H9 (cell line): ENCODE measurements at regions not wholly inside any gene's neighbourhood (a gene's known extent, or its start where the extent isn't known, plus 50 kb on each side); places are given as distances from the start of the nearest gene placed in this dataset.

Experiments
- DNase-seq: peaks from one replicate; pipeline ENCODE4 v3.0.0-alpha.2; 2017
- H2AFZ ChIP-seq: one replicate; pipeline ENCODE4 v1.6.1; 2013; ENCODE audit warnings: mild to moderate bottlenecking, low read length, control low read depth, moderate library complexity
- H2AK5ac ChIP-seq: 2 replicates; pipeline ENCODE4 v1.6.1; 2013; ENCODE audit warnings: low read length, control low read depth, mixed read lengths; ENCODE audit not compliant: insufficient read length
- H2BK120ac ChIP-seq: one replicate; pipeline ENCODE4 v1.6.1; 2013; ENCODE audit warnings: low read depth, mild to moderate bottlenecking, low read length, control low read depth, inconsistent platforms; ENCODE audit not compliant: poor library complexity, severe bottlenecking
- H2BK12ac ChIP-seq: 2 replicates; pipeline ENCODE4 v1.6.1; 2013; ENCODE audit warnings: low read length, control low read depth, mixed read lengths, low read depth; ENCODE audit not compliant: insufficient read length
- H2BK15ac ChIP-seq: 2 replicates; pipeline ENCODE4 v1.6.1; 2013; ENCODE audit warnings: low read depth, low read length, control low read depth
- H2BK20ac ChIP-seq: one replicate; pipeline ENCODE4 v1.6.1; 2013; ENCODE audit warnings: low read depth, mild to moderate bottlenecking, low read length, control low read depth, inconsistent platforms; ENCODE audit not compliant: poor library complexity, severe bottlenecking
- H2BK5ac ChIP-seq: 2 replicates; pipeline ENCODE4 v1.6.1; 2013; ENCODE audit warnings: low read length, control low read depth, mixed read lengths; ENCODE audit not compliant: insufficient read length
- H3K14ac ChIP-seq: 2 replicates; pipeline ENCODE4 v1.6.1; 2013; ENCODE audit warnings: low read length, control low read depth; ENCODE audit not compliant: insufficient read depth
- H3K18ac ChIP-seq: 2 replicates; pipeline ENCODE4 v1.6.1; 2013; ENCODE audit warnings: low read depth, mild to moderate bottlenecking, mixed read lengths, low read length, control low read depth; ENCODE audit not compliant: insufficient read length
- H3K23ac ChIP-seq: 2 replicates; pipeline ENCODE4 v1.6.1; 2013; ENCODE audit warnings: low read length, control low read depth, mixed read lengths, low read depth; ENCODE audit not compliant: insufficient read length
- H3K23me2 ChIP-seq: 2 replicates; pipeline ENCODE4 v1.6.1; 2013; ENCODE audit warnings: low read depth, mild to moderate bottlenecking, mixed read lengths, low read length, control low read depth; ENCODE audit not compliant: insufficient read length, poor library complexity, severe bottlenecking
- H3K27ac ChIP-seq: 2 replicates; pipeline ENCODE4 v1.5.1; 2013; ENCODE audit warnings: low read length, control low read depth, mixed read lengths, low read depth; ENCODE audit not compliant: insufficient read length
- H3K27me3 ChIP-seq: 2 replicates; pipeline ENCODE4 v1.6.1; 2013; ENCODE audit warnings: low read length, control low read depth, inconsistent platforms; ENCODE audit not compliant: insufficient read depth
- H3K4ac ChIP-seq: 2 replicates; pipeline ENCODE4 v1.6.1; 2013; ENCODE audit warnings: low read depth, mild to moderate bottlenecking, control low read depth, inconsistent platforms, low read length, moderate library complexity
- H3K4me1 ChIP-seq: 2 replicates; pipeline ENCODE4 v1.6.1; 2013; ENCODE audit warnings: low read length, control low read depth, inconsistent platforms; ENCODE audit not compliant: insufficient read depth
- H3K4me2 ChIP-seq: 2 replicates; pipeline ENCODE4 v1.6.1; 2013; ENCODE audit warnings: low read length, control low read depth, mixed read lengths; ENCODE audit not compliant: insufficient read length, insufficient read depth
- H3K56ac ChIP-seq: 2 replicates; pipeline ENCODE4 v1.6.1; 2013; ENCODE audit warnings: low read depth, mild to moderate bottlenecking, mixed read lengths, low read length, control low read depth; ENCODE audit not compliant: insufficient read length
- H3K79me1 ChIP-seq: 2 replicates; pipeline ENCODE4 v1.6.1; 2013; ENCODE audit warnings: low read depth, mild to moderate bottlenecking, moderate library complexity, low read length, control low read depth, inconsistent platforms; ENCODE audit not compliant: insufficient read depth, poor library complexity, severe bottlenecking
- H3K79me2 ChIP-seq: 2 replicates; pipeline ENCODE4 v1.6.1; 2013; ENCODE audit warnings: low read length, control low read depth, inconsistent platforms; ENCODE audit not compliant: insufficient read depth
- H3K9ac ChIP-seq: 2 replicates; pipeline ENCODE4 v1.6.1; 2013; ENCODE audit warnings: low read length, control low read depth, mixed read lengths; ENCODE audit not compliant: insufficient read length; ENCODE audit errors: extremely low read depth
- H3K9me3 ChIP-seq: one replicate; pipeline ENCODE4 v1.6.1; 2013; ENCODE audit warnings: low read depth, low read length, inconsistent platforms; ENCODE audit not compliant: control insufficient read depth
- H3T11ph ChIP-seq: one replicate; pipeline ENCODE4 v1.6.1; 2013; ENCODE audit warnings: mild to moderate bottlenecking, low read length, control low read depth, inconsistent platforms
- H4K20me1 ChIP-seq: one replicate; pipeline ENCODE4 v1.6.1; 2013; ENCODE audit not compliant: control insufficient read depth, insufficient read length, insufficient read depth
- H4K5ac ChIP-seq: 2 replicates; pipeline ENCODE4 v1.6.1; 2013; ENCODE audit warnings: low read depth, mild to moderate bottlenecking, mixed read lengths, low read length, control low read depth; ENCODE audit not compliant: insufficient read length
- H4K8ac ChIP-seq: replicated peaks from 2 replicates; pipeline ENCODE4 v1.6.1; 2013; ENCODE audit warnings: low read length, control low read depth, mixed read lengths, low read depth; ENCODE audit not compliant: insufficient read length
- H4K91ac ChIP-seq: 2 replicates; pipeline ENCODE4 v1.6.1; 2013; ENCODE audit warnings: low read depth, mild to moderate bottlenecking, moderate library complexity, mixed read lengths, low read length, control low read depth; ENCODE audit not compliant: insufficient read length
- H3K27ac Mint-ChIP-seq, 3 experiments: 2 replicates in 2 of 3; 3 replicates in 1 of 3; pipeline ENCODE4 v1.8.0; 2020 to 2021; ENCODE audit warnings: mixed read lengths in 3 of 3, mild to moderate bottlenecking in 1 of 3, moderate library complexity in 1 of 3
- H3K27me3 Mint-ChIP-seq: 2 replicates; pipeline ENCODE4 v1.8.0; 2021; ENCODE audit warnings: low read depth, mild to moderate bottlenecking, moderate library complexity, mixed read lengths
- H3K36me3 Mint-ChIP-seq, 3 experiments: 2 replicates in 2 of 3; 3 replicates in 1 of 3; pipeline ENCODE4 v1.8.0; 2020 to 2021; ENCODE audit warnings: low read depth in 3 of 3, mixed read lengths in 3 of 3; ENCODE audit not compliant: insufficient read depth in 1 of 3
- H3K4me1 Mint-ChIP-seq, 2 experiments: 2 replicates each; pipeline ENCODE4 v1.8.0; 2020; ENCODE audit warnings: mixed read lengths in 2 of 2
- H3K4me3 Mint-ChIP-seq, 2 experiments: 2 replicates in 1 of 2; 3 replicates in 1 of 2; pipeline ENCODE4 v1.8.0; 2020 to 2021; ENCODE audit warnings: mild to moderate bottlenecking in 2 of 2, mixed read lengths in 2 of 2, moderate library complexity in 1 of 2
- H3K9me3 Mint-ChIP-seq, 2 experiments: 2 replicates in 1 of 2; 3 replicates in 1 of 2; pipeline ENCODE4 v1.8.0; 2020; ENCODE audit warnings: mild to moderate bottlenecking in 2 of 2, mixed read lengths in 2 of 2, moderate library complexity in 1 of 2
- CTCF ChIP-seq: fragments of 200-600 bp; sonication (generic); conservative IDR thresholded peaks from 3 replicates; pipeline ENCODE4 v1.8.0; 2021; ENCODE audit warnings: antibody characterized with exemption, mild to moderate bottlenecking
- WGBS: extraction: QIAGEN DNeasy Blood & Tissue Kit; methylation state at CpG from one replicate; pipeline ENCODE4 v1.1.7; 2013; ENCODE audit warnings: missing lambda C conversion rate, low lambda C conversion rate, mixed read lengths; ENCODE audit not compliant: insufficient read length; ENCODE audit errors: extremely low coverage; 5-methylcytosine and 5-hydroxymethylcytosine counted together

- Histone ChIP-seq H3K18ac (no peak overlapping the region), H3K79me1 (no peaks in the 10 kb centered on the region), H2AFZ (no peak overlapping the region), H3K23me2 (no peaks in the 10 kb centered on the region), H2BK12ac (no peak overlapping the region), H2AK5ac (no peak overlapping the region), H3K27me3 (no peaks in the 10 kb centered on the region), H3K9ac (no peak overlapping the region), H3K4ac (no peak overlapping the region), H4K8ac (no peak overlapping the region), H4K91ac (no peak overlapping the region), H3T11ph (no peak overlapping the region), H3K4me2 (no peak overlapping the region), H2BK120ac (no peak overlapping the region), H3K14ac (no peak overlapping the region), H4K5ac (no peak overlapping the region), H2BK15ac (no peak overlapping the region), H3K23ac (no peak overlapping the region), H2BK5ac (no peak overlapping the region), H3K4me1 (no peaks in the 10 kb centered on the region), H3K27ac (no peak overlapping the region), H4K20me1 (no peaks in the 10 kb centered on the region), H3K56ac (no peak overlapping the region), H3K79me2 (no peaks in the 10 kb centered on the region), H3K9me3 (no peaks in the 10 kb centered on the region), H2BK20ac (no peak overlapping the region)
- Mint-ChIP-seq H3K4me1 (peaks cover 7% of the 10 kb centered on the region in 2 experiments), H3K27me3 (no peaks in the 10 kb centered on the region), H3K4me3 (no peak overlapping the region), H3K9me3 (peaks cover 0 to 5% of the 10 kb centered on the region in 2 experiments; a peak in 4 of 5 replicates), H3K36me3 (peaks cover 0 to 3% (median 2%) of the 10 kb centered on the region in 3 experiments; a peak in 1 of 7 replicates), H3K27ac (peak overlapping the region in 2 of 3 experiments; percentile 19 to 37; a peak in 3 of 7 replicates)
- no peak for TF ChIP-seq CTCF
- DNase-seq = no peak
- no CpG with 5 or more reads among the region's 5 CpGs for WGBS
Measured at GRCh38 chr6:81093051-81093450, 659.4 kb downstream of the TENT5A start.
